ENCODE measurements at regions not wholly inside any gene's neighbourhood (a gene's known extent, or its start where the extent isn't known, plus 50 kb on each side); places are given as distances from the start of the nearest gene placed in this dataset.
"Not testable (repeated sequence)": the region's sequence is repeated elsewhere in the genome, so short reads cannot be mapped to it uniquely, and the experiment has no call there.

DNA sequence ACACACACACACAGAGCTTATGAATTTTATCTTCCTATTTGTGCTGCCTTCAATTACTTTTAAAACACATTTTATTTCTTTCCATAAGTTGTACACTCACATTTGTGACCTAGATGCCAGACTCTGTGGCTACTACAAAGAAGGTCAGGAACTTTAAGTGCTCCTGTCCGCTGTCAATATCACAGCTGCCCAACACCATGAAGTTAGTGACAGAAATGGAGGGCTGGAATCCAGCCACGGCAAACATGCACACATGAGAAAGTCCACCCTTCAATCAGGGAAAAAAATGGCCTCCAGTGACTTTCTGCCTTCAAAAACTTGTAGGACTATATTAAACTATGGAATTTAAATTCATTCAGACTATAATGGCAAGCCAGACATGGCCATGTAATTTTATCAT, 334.4 kb upstream of the FSTL5 start:
- no peaks in the 10 kb centered on the region for H3K27me3 Mint-ChIP-seq (ENCODE audit: low read depth, poor library complexity)
- no peaks in the 10 kb centered on the region for H3K36me3 Mint-ChIP-seq (ENCODE audit: low read depth)
- peaks cover 5% of the 10 kb centered on the region for H3K4me1 Mint-ChIP-seq
- no peak overlapping the region for H3K4me3 Mint-ChIP-seq
- H3K9me3 Mint-ChIP-seq: no peaks in the 10 kb centered on the region
- no peak for DNase-seq
- H3K27ac Mint-ChIP-seq: no peak overlapping the region
- TF ChIP-seq, protein P1, sequence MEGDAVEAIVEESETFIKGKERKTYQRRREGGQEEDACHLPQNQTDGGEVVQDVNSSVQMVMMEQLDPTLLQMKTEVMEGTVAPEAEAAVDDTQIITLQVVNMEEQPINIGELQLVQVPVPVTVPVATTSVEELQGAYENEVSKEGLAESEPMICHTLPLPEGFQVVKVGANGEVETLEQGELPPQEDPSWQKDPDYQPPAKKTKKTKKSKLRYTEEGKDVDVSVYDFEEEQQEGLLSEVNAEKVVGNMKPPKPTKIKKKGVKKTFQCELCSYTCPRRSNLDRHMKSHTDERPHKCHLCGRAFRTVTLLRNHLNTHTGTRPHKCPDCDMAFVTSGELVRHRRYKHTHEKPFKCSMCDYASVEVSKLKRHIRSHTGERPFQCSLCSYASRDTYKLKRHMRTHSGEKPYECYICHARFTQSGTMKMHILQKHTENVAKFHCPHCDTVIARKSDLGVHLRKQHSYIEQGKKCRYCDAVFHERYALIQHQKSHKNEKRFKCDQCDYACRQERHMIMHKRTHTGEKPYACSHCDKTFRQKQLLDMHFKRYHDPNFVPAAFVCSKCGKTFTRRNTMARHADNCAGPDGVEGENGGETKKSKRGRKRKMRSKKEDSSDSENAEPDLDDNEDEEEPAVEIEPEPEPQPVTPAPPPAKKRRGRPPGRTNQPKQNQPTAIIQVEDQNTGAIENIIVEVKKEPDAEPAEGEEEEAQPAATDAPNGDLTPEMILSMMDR (IDR thresholded peaks at IDR 0.05): no peak

DNA sequence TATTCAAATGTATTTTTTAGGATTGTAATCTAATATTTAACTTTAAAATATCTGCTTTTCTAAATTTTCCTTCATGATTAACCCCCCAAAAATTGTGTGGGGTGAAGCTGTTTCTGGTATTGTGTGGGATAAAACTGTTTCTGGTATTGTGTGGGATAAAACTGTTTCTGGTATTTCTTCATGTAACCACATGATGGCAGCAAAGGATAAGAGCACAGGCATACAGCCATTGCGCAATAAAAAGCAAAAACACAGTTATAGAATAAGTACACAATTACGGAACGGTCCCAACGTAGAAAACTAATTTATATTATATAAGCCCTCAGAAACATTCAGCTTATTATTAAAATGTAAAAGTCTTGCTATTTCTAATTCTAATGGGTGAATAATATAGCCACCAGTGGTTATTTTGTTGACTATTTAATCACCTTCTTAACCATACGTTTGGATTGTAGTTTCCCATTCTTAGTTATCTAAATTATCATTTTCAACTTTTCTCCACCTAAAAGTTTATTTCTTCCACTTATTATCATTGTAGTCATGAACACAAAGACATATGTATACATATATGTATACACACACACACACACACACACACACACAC, 333.9 kb upstream of the FSTL5 start:
- H3K36me3 Mint-ChIP-seq (ENCODE audit: low read depth): no peaks in the 10 kb centered on the region
- DNase-seq: no peak
- H3K9me3 Mint-ChIP-seq: no peaks in the 10 kb centered on the region
- H3K4me1 Mint-ChIP-seq: peaks cover 5% of the 10 kb centered on the region
- no peak overlapping the region for H3K4me3 Mint-ChIP-seq
- no peak overlapping the region for H3K27ac Mint-ChIP-seq
- TF ChIP-seq, protein P1 (IDR thresholded peaks at IDR 0.05): peak; percentile 90
- no peaks in the 10 kb centered on the region for H3K27me3 Mint-ChIP-seq (ENCODE audit: low read depth, poor library complexity)

DNA sequence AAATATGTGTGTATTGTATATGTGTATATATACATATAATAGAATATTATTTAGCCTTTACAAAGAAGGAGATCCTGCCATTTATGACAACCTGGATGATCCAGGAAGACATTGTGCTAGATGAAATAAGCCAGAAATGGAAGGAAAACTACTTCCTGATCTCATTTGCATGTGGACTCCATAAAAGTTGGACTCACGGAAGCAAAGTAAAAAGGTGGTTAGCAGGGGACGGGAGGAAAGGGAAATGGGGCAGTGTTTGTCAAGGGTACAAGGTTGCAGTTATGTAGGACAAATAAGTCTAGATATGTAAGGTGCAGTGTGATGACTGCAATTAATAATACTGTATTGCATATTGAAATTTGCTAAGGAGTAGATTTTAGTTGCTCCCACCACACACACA, 331.1 kb upstream of the FSTL5 start:
- peaks cover 5% of the 10 kb centered on the region for H3K4me1 Mint-ChIP-seq
- TF ChIP-seq, protein P1 (IDR thresholded peaks at IDR 0.05): no peak
- H3K27ac Mint-ChIP-seq: no peak overlapping the region
- H3K27me3 Mint-ChIP-seq (ENCODE audit: low read depth, poor library complexity): no peaks in the 10 kb centered on the region
- H3K4me3 Mint-ChIP-seq: no peak overlapping the region
- peaks cover 7% of the 10 kb centered on the region for H3K9me3 Mint-ChIP-seq
- no peak for DNase-seq
- H3K36me3 Mint-ChIP-seq (ENCODE audit: low read depth): no peaks in the 10 kb centered on the region

DNA sequence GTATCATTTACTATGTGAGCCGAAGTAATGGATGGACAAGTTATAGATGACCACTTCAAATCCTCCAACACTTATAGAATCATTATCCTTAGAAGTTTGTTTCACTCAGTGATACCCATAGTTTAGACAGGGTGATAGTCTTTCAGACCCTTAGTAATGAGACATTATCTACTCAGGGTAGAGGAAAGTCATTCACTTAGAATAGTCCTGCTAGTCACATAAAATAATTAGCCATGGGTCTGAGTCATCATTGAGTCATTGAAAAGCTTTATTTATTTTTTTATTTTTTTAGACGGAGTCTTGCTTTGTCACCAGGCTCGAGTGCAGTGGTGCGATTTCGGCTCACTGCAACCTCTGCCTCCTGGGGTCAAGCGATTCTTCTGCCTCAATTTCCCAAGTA, 321.7 kb upstream of the FSTL5 start:
- H3K4me1 Mint-ChIP-seq: no peaks in the 10 kb centered on the region
- H3K9me3 Mint-ChIP-seq: peaks cover 7% of the 10 kb centered on the region
- no peaks in the 10 kb centered on the region for H3K27me3 Mint-ChIP-seq (ENCODE audit: low read depth, poor library complexity)
- no peak overlapping the region for H3K4me3 Mint-ChIP-seq
- TF ChIP-seq, protein P1 (IDR thresholded peaks at IDR 0.05): no peak
- no peak overlapping the region for H3K27ac Mint-ChIP-seq
- no peak for DNase-seq
- no peaks in the 10 kb centered on the region for H3K36me3 Mint-ChIP-seq (ENCODE audit: low read depth)

DNA sequence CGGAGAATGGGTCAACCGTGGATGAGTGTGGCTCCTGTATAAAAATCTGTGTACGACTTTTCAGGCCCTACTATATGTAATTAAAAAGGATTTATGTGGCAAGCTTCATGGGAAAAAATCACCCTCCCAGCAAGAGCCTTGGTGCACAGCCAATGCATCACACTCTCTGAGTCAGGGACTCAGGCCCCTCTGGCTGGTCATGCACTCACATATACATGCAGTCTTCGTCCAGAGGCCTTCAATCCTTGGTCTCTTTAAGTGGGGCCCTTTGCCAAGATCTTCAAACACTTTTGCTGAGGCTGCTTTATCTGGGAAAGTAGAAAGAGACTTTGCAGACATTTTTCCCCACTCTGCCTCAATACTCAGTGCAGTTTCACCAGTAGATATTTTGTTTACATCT, 311.4 kb upstream of the FSTL5 start:
- H3K36me3 Mint-ChIP-seq (ENCODE audit: low read depth): no peaks in the 10 kb centered on the region
- H3K27ac Mint-ChIP-seq: no peak overlapping the region
- H3K4me3 Mint-ChIP-seq: no peak overlapping the region
- TF ChIP-seq, protein P1 (IDR thresholded peaks at IDR 0.05): no peak
- H3K9me3 Mint-ChIP-seq: peaks cover 17% of the 10 kb centered on the region
- no peaks in the 10 kb centered on the region for H3K4me1 Mint-ChIP-seq
- no peaks in the 10 kb centered on the region for H3K27me3 Mint-ChIP-seq (ENCODE audit: low read depth, poor library complexity)
- no peak for DNase-seq

DNA sequence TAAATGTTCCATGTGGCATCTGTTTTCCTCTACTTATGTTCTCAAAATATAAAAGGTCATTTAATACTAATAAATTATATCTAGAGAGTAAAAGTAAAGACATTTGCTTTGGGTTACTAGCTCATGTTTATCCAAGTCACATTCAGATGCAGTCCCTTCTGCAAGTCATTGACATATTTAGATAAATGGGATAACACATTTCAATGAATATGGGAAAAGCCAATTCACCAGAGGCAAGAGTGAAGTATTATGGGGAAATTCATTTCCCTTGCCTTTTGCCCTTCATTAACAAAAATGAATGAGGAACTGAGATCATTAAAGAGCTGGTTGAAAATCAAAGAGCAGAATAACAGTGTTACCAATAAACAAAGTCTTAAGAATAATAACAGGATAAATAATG, 306.2 kb upstream of the FSTL5 start:
- H3K27me3 Mint-ChIP-seq (ENCODE audit: low read depth, poor library complexity): no peaks in the 10 kb centered on the region
- H3K9me3 Mint-ChIP-seq: no peaks in the 10 kb centered on the region

DNA sequence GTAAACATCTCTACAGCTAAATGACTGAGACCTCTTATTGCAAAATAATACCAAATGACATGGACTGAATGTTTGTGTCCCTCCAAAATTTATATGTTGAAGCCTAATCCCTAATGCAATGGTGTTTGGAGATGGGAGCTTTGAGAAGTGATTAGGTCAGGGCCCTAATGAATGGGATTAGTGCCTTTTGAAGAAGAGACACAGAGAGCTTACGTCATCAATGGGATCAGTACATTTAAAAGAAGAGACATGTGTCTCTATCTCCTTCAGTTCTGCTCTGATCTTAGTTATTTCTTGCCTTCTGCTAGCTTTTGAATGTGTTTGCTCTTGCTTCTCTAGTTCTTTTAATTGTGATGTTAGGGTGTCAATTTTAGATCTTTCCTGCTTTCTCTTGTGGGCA, 301.6 kb upstream of the FSTL5 start:
- not testable (repeated sequence) for H3K36me3 Mint-ChIP-seq (ENCODE audit: low read depth); H3K9me3 Mint-ChIP-seq

More for the DNA sequence above, 306.2 kb upstream of the FSTL5 start:
- TF ChIP-seq, protein P1 (IDR thresholded peaks at IDR 0.05): no peak
- DNase-seq: no peak
- no peak overlapping the region for H3K27ac Mint-ChIP-seq
- H3K36me3 Mint-ChIP-seq (ENCODE audit: low read depth): no peaks in the 10 kb centered on the region
- H3K4me1 Mint-ChIP-seq: no peaks in the 10 kb centered on the region
- H3K4me3 Mint-ChIP-seq: no peak overlapping the region

More for the DNA sequence above, 301.6 kb upstream of the FSTL5 start:
- H3K27ac Mint-ChIP-seq; H3K27me3 Mint-ChIP-seq (ENCODE audit: low read depth, poor library complexity); H3K4me1 Mint-ChIP-seq; DNase-seq; H3K4me3 Mint-ChIP-seq: not testable (repeated sequence)

All from nephron progenitor cell (in vitro differentiated cells).